Motor neuron (in vitro differentiated cells): ENCODE measurements at regions not wholly inside any gene's neighbourhood (a gene's known extent, or its start where the extent isn't known, plus 50 kb on each side); places are given as distances from the start of the nearest gene placed in this dataset.

Experiments used
- ATAC-seq, 8 experiments: fragments of 200-7000 bp; cut with Tn5 transposase; replicated peaks in 6 of 8; 2 replicates each; pipeline ENCODE4 v1.8.0; 2021; ENCODE audit warnings: mild to moderate bottlenecking in 8 of 8, moderate library complexity in 8 of 8
- H3K27ac ChIP-seq, 2 donors: fragments of 250-450 bp; sonication (Bioruptor Pico); 2 replicates each; pipeline ENCODE4 v1.9.0; 2021; ENCODE audit warnings: antibody characterized with exemption in 2 of 2, mild to moderate bottlenecking in 2 of 2, moderate library complexity in 1 of 2
- H3K4me1 ChIP-seq, 2 donors: fragments of 250-450 bp; sonication (Bioruptor Pico); replicated peaks in 1 of 2; 2 replicates each; pipeline ENCODE4 v1.6.1; 2021; ENCODE audit warnings: antibody characterized with exemption in 2 of 2, mild to moderate bottlenecking in 2 of 2, moderate library complexity in 1 of 2
- H3K4me3 ChIP-seq, 5 donors: fragments of 250-450 bp; sonication (Bioruptor Pico); 2 replicates each; pipeline ENCODE4 v1.9.0; 2021; ENCODE audit warnings: antibody characterized with exemption in 5 of 5, mild to moderate bottlenecking in 5 of 5, moderate library complexity in 4 of 5
- whole genome bisulfite sequencing, 10 experiments: fragments of 450-650 bp; shearing (Covaris generic); methylation state at CpG; one replicate each; pipeline ENCODE4 v1.0.0; 2022; 5-methylcytosine and 5-hydroxymethylcytosine counted together
- in situ Hi-C, 9 experiments: fragments of 400-800 bp; cut with MboI; loops; one replicate each; pipeline ENCODE4 v1.15.0; 2021; ENCODE audit warnings: low sequenced_read_pairs in 9 of 9, low pct_unique_long_range_greater_than_20kb in 2 of 9; ENCODE audit not compliant: unreplicated experiment in 9 of 9

GRCh38 chr3:31067004-31067403 lies 172.5 kb upstream of the GADL1 start:
- peak in 7 of 8 experiments; percentile 32 to 100 (median 75) for ATAC-seq
- 0 to 70% (median 27%) methylated on average over 2 to 4 of the region's 5 CpGs; no CpG with 5 or more reads in 4 of the 10 experiments for WGBS, 10 experiments

GRCh38 chr3:31075471-31075870 lies 181.0 kb upstream of the GADL1 start:
- 80 to 100% (median 90%) methylated on average over 1 to 2 of the region's 2 CpGs; no CpG with 5 or more reads in 4 of the 10 experiments for WGBS, 10 experiments
- peaks cover 4 to 12% of the 10 kb centered on the region in 2 donors for H3K4me1 ChIP-seq
- no peak overlapping the region for H3K27ac ChIP-seq
- no peak overlapping the region for H3K4me3 ChIP-seq
- no peak for ATAC-seq
- in situ Hi-C loops = no loop called here

More at GRCh38 chr3:31067004-31067403, 172.5 kb upstream of the GADL1 start:
- Histone ChIP-seq H3K27ac (no peak overlapping the region), H3K4me3 (no peak overlapping the region), H3K4me1 (peaks cover 3 to 4% of the 10 kb centered on the region in 2 donors)
- in situ Hi-C loops = no loop called here

- in situ Hi-C loops = no loop called here
- no peak overlapping the region for H3K4me3 ChIP-seq
- peaks cover 4 to 12% of the 10 kb centered on the region in 2 donors for H3K4me1 ChIP-seq
- WGBS, 10 experiments = 0 to 100% (median 74%) methylated on average over 1 to 5 of the region's 6 CpGs; no CpG with 5 or more reads in 4 of the 10 experiments
- no peak overlapping the region for H3K27ac ChIP-seq
- peak in 2 of 8 experiments; percentile 35 to 46 for ATAC-seq
Observed at GRCh38 chr3:31075876-31076275, 181.4 kb upstream of the GADL1 start.

- ATAC-seq = peak in 3 of 8 experiments; percentile 61 to 78 (median 67)
- in situ Hi-C loops = no loop called here
- 4 to 92% (median 58%) methylated on average over 1 to 3 of the region's 3 CpGs for WGBS, 10 experiments
- Histone ChIP-seq H3K4me3 (no peak overlapping the region), H3K27ac (no peak overlapping the region), H3K4me1 (peaks cover 4 to 12% of the 10 kb centered on the region in 2 donors)
Observed at GRCh38 chr3:31077021-31077601, 182.7 kb upstream of the GADL1 start.

- no peak overlapping the region for H3K4me3 ChIP-seq
- 89 to 100% (median 100%) methylated on average over 1 of the region's 1 CpG; no CpG with 5 or more reads in 4 of the 10 experiments for WGBS, 10 experiments
Observed at GRCh38 chr3:31077826-31078225, 183.4 kb upstream of the GADL1 start.

GRCh38 chr3:31079689-31080088 lies 185.2 kb upstream of the GADL1 start:
- 67 to 100% (median 93%) methylated on average over 1 to 4 of the region's 4 CpGs; no CpG with 5 or more reads in 1 of the 10 experiments for WGBS, 10 experiments

More at GRCh38 chr3:31077826-31078225, 183.4 kb upstream of the GADL1 start:
- H3K27ac ChIP-seq = no peak overlapping the region
- peaks cover 4 to 12% of the 10 kb centered on the region in 2 donors for H3K4me1 ChIP-seq
- in situ Hi-C loops = no loop called here
- ATAC-seq = no peak

GRCh38 chr3:31081018-31081662 lies 186.7 kb upstream of the GADL1 start:
- ATAC-seq = no peak
- Histone ChIP-seq H3K27ac (no peak overlapping the region), H3K4me3 (no peak overlapping the region), H3K4me1 (peaks cover 0 to 3% of the 10 kb centered on the region in 2 donors)
- in situ Hi-C loops = no loop called here
- WGBS, 10 experiments = 75 to 100% (median 100%) methylated on average over 1 to 2 of the region's 2 CpGs; no CpG with 5 or more reads in 1 of the 10 experiments

More at GRCh38 chr3:31079689-31080088, 185.2 kb upstream of the GADL1 start:
- peak in 1 of 8 experiments; percentile 19 for ATAC-seq
- in situ Hi-C loops = no loop called here
- Histone ChIP-seq H3K27ac (no peak overlapping the region), H3K4me3 (no peak overlapping the region), H3K4me1 (peaks cover 4 to 12% of the 10 kb centered on the region in 2 donors)

GRCh38 chr3:31086148-31086547 lies 191.7 kb upstream of the GADL1 start:
- ATAC-seq = peak in 4 of 8 experiments; percentile 50 to 89 (median 52)
- H3K4me1 ChIP-seq = no peaks in the 10 kb centered on the region
- in situ Hi-C loops = no loop called here
- no peak overlapping the region for H3K27ac ChIP-seq
- no peak overlapping the region for H3K4me3 ChIP-seq

- in situ Hi-C loops = no loop called here
- Histone ChIP-seq H3K4me3 (no peak overlapping the region), H3K4me1 (no peaks in the 10 kb centered on the region), H3K27ac (no peak overlapping the region)
- no peak for ATAC-seq
Observed at GRCh38 chr3:31086698-31087097, 192.2 kb upstream of the GADL1 start.

- in situ Hi-C loops = no loop called here
- Histone ChIP-seq H3K4me1 (no peaks in the 10 kb centered on the region), H3K4me3 (no peak overlapping the region), H3K27ac (no peak overlapping the region)
- 75 to 100% (median 83%) methylated on average over 1 to 2 of the region's 2 CpGs; no CpG with 5 or more reads in 7 of the 10 experiments for WGBS, 10 experiments
- no peak for ATAC-seq
Observed at GRCh38 chr3:31091748-31092147, 197.3 kb upstream of the GADL1 start.

- no peak overlapping the region for H3K4me3 ChIP-seq
- in situ Hi-C loops = no loop called here
- peak in 1 of 8 experiments; percentile 20 for ATAC-seq
- no peak overlapping the region for H3K27ac ChIP-seq
- WGBS, 10 experiments = 0 to 89% (median 80%) methylated on average over 1 to 5 of the region's 6 CpGs; no CpG with 5 or more reads in 2 of the 10 experiments
- H3K4me1 ChIP-seq = no peaks in the 10 kb centered on the region
Observed at GRCh38 chr3:31092748-31093589, 198.5 kb upstream of the GADL1 start.

- no peak overlapping the region for H3K27ac ChIP-seq
- no peak overlapping the region for H3K4me3 ChIP-seq
- no peaks in the 10 kb centered on the region for H3K4me1 ChIP-seq
- no peak for ATAC-seq
- in situ Hi-C loops = no loop called here
- WGBS, 10 experiments = 30 to 100% (median 96%) methylated on average over 1 to 3 of the region's 3 CpGs; no CpG with 5 or more reads in 3 of the 10 experiments
Observed at GRCh38 chr3:31093606-31094005, 199.1 kb upstream of the GADL1 start.

GRCh38 chr3:31094048-31094447 lies 199.6 kb upstream of the GADL1 start:
- H3K4me1 ChIP-seq = no peaks in the 10 kb centered on the region
- no peak overlapping the region for H3K4me3 ChIP-seq
- in situ Hi-C loops = no loop called here
- ATAC-seq = peak in 1 of 8 experiments; percentile 27
- H3K27ac ChIP-seq = no peak overlapping the region
- WGBS, 10 experiments = 58 to 100% (median 91%) methylated on average over 1 to 4 of the region's 4 CpGs; no CpG with 5 or more reads in 2 of the 10 experiments
